Activated T-helper 17 cell treated with anti-CD3 and anti-CD28 coated beads, Interleukin-2, amount 50 U/mL, for 72 hours (primary cell): ENCODE measurements at regions not wholly inside any gene's neighbourhood (a gene's known extent, or its start where the extent isn't known, plus 50 kb on each side); places are given as distances from the start of the nearest gene placed in this dataset.

Source experiments
- ATAC-seq: fragments of 150-1000 bp; cut with Tn5 transposase; replicated peaks from 2 replicates; pipeline ENCODE4 v1.10.0; 2021; ENCODE audit warnings: mild to moderate bottlenecking, moderate library complexity
- H3K27ac Mint-ChIP-seq: one replicate; pipeline ENCODE4 v1.8.0; 2022; ENCODE audit warnings: mixed read lengths
- H3K27me3 Mint-ChIP-seq: one replicate; pipeline ENCODE4 v1.8.0; 2022; ENCODE audit warnings: mixed read lengths
- H3K36me3 Mint-ChIP-seq: one replicate; pipeline ENCODE4 v1.8.0; 2022; ENCODE audit warnings: low read depth, mild to moderate bottlenecking, mixed read lengths
- H3K4me1 Mint-ChIP-seq: one replicate; pipeline ENCODE4 v1.8.0; 2022; ENCODE audit warnings: mixed read lengths
- H3K4me3 Mint-ChIP-seq: one replicate; pipeline ENCODE4 v1.8.0; 2022; ENCODE audit warnings: mild to moderate bottlenecking, mixed read lengths
- H3K9me3 Mint-ChIP-seq: one replicate; pipeline ENCODE4 v1.8.0; 2022; ENCODE audit warnings: mixed read lengths

DNA sequence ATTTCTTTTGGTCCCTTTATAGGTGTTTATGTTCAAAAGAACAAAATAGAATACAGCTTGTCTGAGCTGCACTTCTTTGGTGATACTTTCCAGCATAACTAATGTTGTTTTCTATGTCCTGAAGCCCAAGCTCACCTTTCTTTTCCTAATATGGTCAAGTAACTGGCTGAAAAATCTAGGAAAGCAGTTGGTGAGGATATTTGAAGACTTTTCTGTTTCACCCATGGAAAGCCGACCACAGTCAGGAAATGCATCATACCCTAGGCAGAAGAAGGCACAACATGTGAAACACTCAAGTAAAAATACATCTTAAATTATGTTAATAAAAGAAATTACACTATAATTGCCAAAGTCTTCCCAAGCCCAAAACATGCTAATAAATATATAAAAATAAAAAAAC lies 337.0 kb downstream of the PDGFC start:
- Mint-ChIP-seq H3K27ac (no peak overlapping the region), H3K27me3 (no peaks in the 10 kb centered on the region), H3K4me3 (no peak overlapping the region), H3K9me3 (peaks cover 5% of the 10 kb centered on the region), H3K36me3 (no peaks in the 10 kb centered on the region), H3K4me1 (no peaks in the 10 kb centered on the region)
- no peak for ATAC-seq

GRCh38 chr4:156633847-156634246 lies 337.8 kb downstream of the PDGFC start:
- Mint-ChIP-seq H3K9me3 (peaks cover 6% of the 10 kb centered on the region), H3K4me1 (no peaks in the 10 kb centered on the region), H3K4me3 (no peak overlapping the region), H3K27me3 (no peaks in the 10 kb centered on the region), H3K27ac (no peak overlapping the region), H3K36me3 (no peaks in the 10 kb centered on the region)
- no peak for ATAC-seq

DNA sequence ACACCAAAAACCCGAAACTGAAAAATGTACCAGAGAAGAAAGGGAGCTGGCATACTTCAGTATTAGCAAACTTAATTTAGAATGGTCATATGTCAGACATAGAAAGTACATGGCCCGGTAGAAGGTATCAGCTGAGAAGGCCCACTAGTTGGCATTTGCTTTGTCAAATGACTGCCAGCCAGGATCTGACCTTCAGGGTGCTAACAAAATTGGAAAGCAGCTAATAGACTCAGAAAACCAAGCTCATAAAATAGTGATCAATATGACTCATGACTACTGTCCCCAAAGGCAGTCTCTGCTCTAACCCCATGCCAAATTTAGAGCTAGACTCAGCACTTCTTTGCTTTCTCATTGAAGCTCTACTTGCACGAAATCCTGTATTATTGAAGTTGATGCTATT lies 342.7 kb downstream of the PDGFC start:
- Mint-ChIP-seq H3K9me3 (peaks cover 10% of the 10 kb centered on the region), H3K4me1 (no peaks in the 10 kb centered on the region), H3K4me3 (no peak overlapping the region), H3K36me3 (no peaks in the 10 kb centered on the region), H3K27me3 (no peaks in the 10 kb centered on the region), H3K27ac (no peak overlapping the region)
- ATAC-seq = no peak

GRCh38 chr4:156623376-156623775 lies 348.2 kb downstream of the PDGFC start:
- Mint-ChIP-seq H3K4me3 (no peak overlapping the region), H3K4me1 (no peaks in the 10 kb centered on the region), H3K36me3 (no peaks in the 10 kb centered on the region), H3K27me3 (no peaks in the 10 kb centered on the region), H3K27ac (no peak overlapping the region), H3K9me3 (peaks cover 11% of the 10 kb centered on the region)
- no peak for ATAC-seq

- no peak for ATAC-seq
- Mint-ChIP-seq H3K36me3 (no peaks in the 10 kb centered on the region), H3K9me3 (peaks cover 8% of the 10 kb centered on the region), H3K27me3 (no peaks in the 10 kb centered on the region), H3K4me3 (no peak overlapping the region), H3K4me1 (no peaks in the 10 kb centered on the region), H3K27ac (no peak overlapping the region)
Measured at GRCh38 chr4:156620786-156621185, 350.8 kb downstream of the PDGFC start.

GRCh38 chr4:156619154-156619934 lies 352.3 kb downstream of the PDGFC start:
- Mint-ChIP-seq H3K4me1 (no peaks in the 10 kb centered on the region), H3K9me3 (peaks cover 8% of the 10 kb centered on the region), H3K36me3 (no peaks in the 10 kb centered on the region), H3K27ac (no peak overlapping the region), H3K27me3 (no peaks in the 10 kb centered on the region), H3K4me3 (no peak overlapping the region)
- no peak for ATAC-seq

GRCh38 chr4:156615066-156615531 lies 356.5 kb downstream of the PDGFC start:
- no peaks in the 10 kb centered on the region for H3K27me3 Mint-ChIP-seq
- H3K4me3 Mint-ChIP-seq = no peak overlapping the region
- H3K4me1 Mint-ChIP-seq = no peaks in the 10 kb centered on the region
- H3K36me3 Mint-ChIP-seq = no peaks in the 10 kb centered on the region
- H3K27ac Mint-ChIP-seq = no peak overlapping the region
- no peak for ATAC-seq
- peaks cover 3% of the 10 kb centered on the region for H3K9me3 Mint-ChIP-seq

DNA sequence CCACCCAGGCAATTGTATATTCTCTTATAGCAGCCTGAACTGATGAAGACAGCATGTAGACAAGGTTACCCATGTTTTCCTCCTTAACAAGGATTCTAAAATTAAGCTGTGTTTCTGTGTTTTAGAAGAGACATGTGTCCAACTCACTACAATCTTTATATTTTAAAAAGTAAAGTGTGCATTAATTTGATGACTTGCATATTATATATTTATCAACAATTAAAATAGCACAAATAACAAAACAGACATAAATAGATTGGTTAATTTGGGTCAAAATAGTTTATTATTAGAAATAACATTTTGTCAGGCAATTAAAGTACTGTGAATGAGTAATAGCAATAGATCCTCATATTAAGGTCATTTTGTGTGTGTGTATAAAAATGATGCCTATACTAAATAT lies 357.1 kb downstream of the PDGFC start:
- H3K36me3 Mint-ChIP-seq = no peaks in the 10 kb centered on the region
- H3K9me3 Mint-ChIP-seq = peaks cover 3% of the 10 kb centered on the region
- ATAC-seq = no peak
- H3K4me3 Mint-ChIP-seq = no peak overlapping the region
- no peaks in the 10 kb centered on the region for H3K27me3 Mint-ChIP-seq
- H3K4me1 Mint-ChIP-seq = no peaks in the 10 kb centered on the region
- H3K27ac Mint-ChIP-seq = no peak overlapping the region

GRCh38 chr4:156609421-156609820 lies 362.2 kb downstream of the PDGFC start:
- Mint-ChIP-seq H3K27me3 (no peaks in the 10 kb centered on the region), H3K4me3 (no peak overlapping the region), H3K27ac (no peak overlapping the region), H3K9me3 (peaks cover 3% of the 10 kb centered on the region), H3K36me3 (no peaks in the 10 kb centered on the region), H3K4me1 (no peaks in the 10 kb centered on the region)
- no peak for ATAC-seq

- no peak overlapping the region for H3K27ac Mint-ChIP-seq
- no peaks in the 10 kb centered on the region for H3K4me1 Mint-ChIP-seq
- no peaks in the 10 kb centered on the region for H3K36me3 Mint-ChIP-seq
- no peak for ATAC-seq
- H3K4me3 Mint-ChIP-seq = no peak overlapping the region
- H3K9me3 Mint-ChIP-seq = peaks cover 7% of the 10 kb centered on the region
- no peaks in the 10 kb centered on the region for H3K27me3 Mint-ChIP-seq
Measured at GRCh38 chr4:156608651-156609050, 362.9 kb downstream of the PDGFC start.

GRCh38 chr4:156607478-156607857 lies 364.1 kb downstream of the PDGFC start:
- no peak overlapping the region for H3K4me3 Mint-ChIP-seq
- no peak overlapping the region for H3K27ac Mint-ChIP-seq
- peaks cover 12% of the 10 kb centered on the region for H3K9me3 Mint-ChIP-seq
- ATAC-seq = no peak
- H3K4me1 Mint-ChIP-seq = no peaks in the 10 kb centered on the region
- H3K27me3 Mint-ChIP-seq = no peaks in the 10 kb centered on the region
- no peaks in the 10 kb centered on the region for H3K36me3 Mint-ChIP-seq

DNA sequence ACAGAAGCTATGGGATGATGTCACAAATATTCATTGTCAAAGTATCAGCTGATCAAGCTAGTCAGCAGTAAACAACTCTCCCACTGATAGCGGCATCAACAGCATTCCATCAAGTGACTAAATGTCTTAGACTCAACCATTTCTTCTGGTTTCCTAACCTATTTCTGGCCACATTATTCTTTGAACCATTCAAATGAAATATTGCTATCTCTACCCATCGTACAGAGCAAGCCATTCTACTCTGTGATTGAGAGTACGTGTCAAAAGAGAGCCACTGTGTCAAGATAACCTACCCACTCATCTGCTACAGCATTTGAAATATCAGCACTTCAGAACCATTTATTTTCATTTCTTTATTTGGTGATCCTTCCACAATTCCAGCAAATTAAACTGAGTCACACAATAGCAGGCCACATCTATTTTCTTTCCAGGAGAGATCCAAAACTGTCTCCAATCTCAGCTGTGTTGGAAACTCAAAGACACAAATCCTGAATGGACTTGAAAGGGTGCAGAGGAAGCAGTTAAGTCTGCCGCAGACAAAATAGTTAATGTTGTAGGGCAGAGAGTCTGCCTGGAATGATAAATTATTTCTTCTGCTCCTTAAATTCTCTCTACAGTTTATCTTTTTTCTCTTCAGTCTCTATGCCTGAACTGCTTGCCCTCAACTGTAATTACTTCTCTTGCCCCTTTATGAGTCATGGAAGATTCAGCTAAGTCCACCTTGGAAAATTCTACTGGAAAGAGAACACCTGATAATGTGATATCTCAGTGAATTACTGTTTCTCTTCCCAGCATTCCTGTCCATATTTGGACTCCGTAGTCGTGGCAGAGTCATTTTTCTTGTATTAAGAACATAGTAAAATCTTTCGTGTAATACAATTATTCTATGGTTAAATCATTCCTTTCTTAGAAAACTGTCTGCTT lies 364.8 kb downstream of the PDGFC start:
- H3K9me3 Mint-ChIP-seq = peaks cover 12% of the 10 kb centered on the region
- ATAC-seq = no peak

GRCh38 chr4:156598138-156598681 lies 373.4 kb downstream of the PDGFC start:
- Mint-ChIP-seq H3K4me1 (no peaks in the 10 kb centered on the region), H3K9me3 (peaks cover 7% of the 10 kb centered on the region), H3K36me3 (no peaks in the 10 kb centered on the region), H3K27me3 (no peaks in the 10 kb centered on the region), H3K27ac (no peak overlapping the region), H3K4me3 (no peak overlapping the region)
- no peak for ATAC-seq

More for the DNA sequence above, 364.8 kb downstream of the PDGFC start:
- Mint-ChIP-seq H3K4me1 (no peaks in the 10 kb centered on the region), H3K27me3 (no peaks in the 10 kb centered on the region), H3K4me3 (no peak overlapping the region), H3K36me3 (no peaks in the 10 kb centered on the region), H3K27ac (no peak overlapping the region)

GRCh38 chr4:156596706-156597329 lies 374.8 kb downstream of the PDGFC start:
- peaks cover 4% of the 10 kb centered on the region for H3K9me3 Mint-ChIP-seq
- no peak for ATAC-seq
- no peaks in the 10 kb centered on the region for H3K27me3 Mint-ChIP-seq
- no peak overlapping the region for H3K4me3 Mint-ChIP-seq
- no peak overlapping the region for H3K27ac Mint-ChIP-seq
- no peaks in the 10 kb centered on the region for H3K36me3 Mint-ChIP-seq
- no peaks in the 10 kb centered on the region for H3K4me1 Mint-ChIP-seq
